ENCODE measurements at regions not wholly inside any gene's neighbourhood (a gene's known extent, or its start where the extent isn't known, plus 50 kb on each side); places are given as distances from the start of the nearest gene placed in this dataset.
"Not testable (repeated sequence)": the region's sequence is repeated elsewhere in the genome, so short reads cannot be mapped to it uniquely, and the experiment has no call there.

GRCh38 chr2:91485226-91485625 is 2793.8 kb downstream of the RPIA start:
- H3K9ac ChIP-seq (ENCODE audit: control insufficient read depth, extremely low read depth, insufficient read depth, low read length); H3K79me2 ChIP-seq (ENCODE audit: control insufficient read depth, insufficient read depth, low read length); H4K20me1 ChIP-seq (ENCODE audit: control insufficient read depth, extremely low read depth, insufficient read depth, low read length); H3K4me3 ChIP-seq (ENCODE audit: control insufficient read depth in 2 of 3, extremely low read depth in 1 of 3, insufficient read depth in 2 of 3, low read depth in 1 of 3, low read length in 3 of 3); H3K36me3 ChIP-seq (ENCODE audit: control insufficient read depth in 2 of 2, extremely low read depth in 1 of 2, insufficient read depth in 2 of 2, low read length in 2 of 2); H3K9me3 ChIP-seq (ENCODE audit: control insufficient read depth, low read depth, low read length); H3K27ac ChIP-seq (ENCODE audit: control insufficient read depth, insufficient read depth, low read length); DNase-seq (ENCODE audit: low read depth, low spot score); H3K9me1 ChIP-seq (ENCODE audit: control insufficient read depth, extremely low read depth, insufficient read depth, low read length); H2AFZ ChIP-seq (ENCODE audit: control insufficient read depth, low read length); FAIRE-seq; H3K4me2 ChIP-seq (ENCODE audit: control insufficient read depth, extremely low read depth, insufficient read depth, low read depth, low read length); dilution Hi-C loops (cut with MboI; ENCODE audit: extremely low pct_ligation_motif_present, low sequenced_read_pairs); H3K4me1 ChIP-seq (ENCODE audit: control insufficient read depth, extremely low read depth, insufficient read depth, low read length); H3K27me3 ChIP-seq (ENCODE audit: control insufficient read depth, extremely low read depth, insufficient read depth, low read length): not testable (repeated sequence)

GRCh38 chr2:91497129-91498064 is 2805.9 kb downstream of the RPIA start:
- FAIRE-seq = not testable (repeated sequence)

GRCh38 chr2:91498065-91498449 is 2806.6 kb downstream of the RPIA start:
- DNase-seq (ENCODE audit: low read depth, low spot score); H3K4me1 ChIP-seq (ENCODE audit: control insufficient read depth, extremely low read depth, insufficient read depth, low read length); H3K4me2 ChIP-seq (ENCODE audit: control insufficient read depth, extremely low read depth, insufficient read depth, low read depth, low read length); H3K9me1 ChIP-seq (ENCODE audit: control insufficient read depth, extremely low read depth, insufficient read depth, low read length); H3K79me2 ChIP-seq (ENCODE audit: control insufficient read depth, insufficient read depth, low read length); H3K36me3 ChIP-seq (ENCODE audit: control insufficient read depth in 2 of 2, extremely low read depth in 1 of 2, insufficient read depth in 2 of 2, low read length in 2 of 2); H3K4me3 ChIP-seq (ENCODE audit: control insufficient read depth in 2 of 3, extremely low read depth in 1 of 3, insufficient read depth in 2 of 3, low read depth in 1 of 3, low read length in 3 of 3); H3K9me3 ChIP-seq (ENCODE audit: control insufficient read depth, low read depth, low read length); H3K27me3 ChIP-seq (ENCODE audit: control insufficient read depth, extremely low read depth, insufficient read depth, low read length); FAIRE-seq; H3K27ac ChIP-seq (ENCODE audit: control insufficient read depth, insufficient read depth, low read length); dilution Hi-C loops (cut with MboI; ENCODE audit: extremely low pct_ligation_motif_present, low sequenced_read_pairs); H4K20me1 ChIP-seq (ENCODE audit: control insufficient read depth, extremely low read depth, insufficient read depth, low read length); H2AFZ ChIP-seq (ENCODE audit: control insufficient read depth, low read length); H3K9ac ChIP-seq (ENCODE audit: control insufficient read depth, extremely low read depth, insufficient read depth, low read length): not testable (repeated sequence)

More at GRCh38 chr2:91497129-91498064, 2805.9 kb downstream of the RPIA start:
- H3K4me2 ChIP-seq (ENCODE audit: control insufficient read depth, extremely low read depth, insufficient read depth, low read depth, low read length); dilution Hi-C loops (cut with MboI; ENCODE audit: extremely low pct_ligation_motif_present, low sequenced_read_pairs); H3K27me3 ChIP-seq (ENCODE audit: control insufficient read depth, extremely low read depth, insufficient read depth, low read length); H3K9me1 ChIP-seq (ENCODE audit: control insufficient read depth, extremely low read depth, insufficient read depth, low read length); H3K4me1 ChIP-seq (ENCODE audit: control insufficient read depth, extremely low read depth, insufficient read depth, low read length); H2AFZ ChIP-seq (ENCODE audit: control insufficient read depth, low read length); DNase-seq (ENCODE audit: low read depth, low spot score); H3K9me3 ChIP-seq (ENCODE audit: control insufficient read depth, low read depth, low read length); H3K27ac ChIP-seq (ENCODE audit: control insufficient read depth, insufficient read depth, low read length); H4K20me1 ChIP-seq (ENCODE audit: control insufficient read depth, extremely low read depth, insufficient read depth, low read length); H3K9ac ChIP-seq (ENCODE audit: control insufficient read depth, extremely low read depth, insufficient read depth, low read length); H3K79me2 ChIP-seq (ENCODE audit: control insufficient read depth, insufficient read depth, low read length); H3K4me3 ChIP-seq (ENCODE audit: control insufficient read depth in 2 of 3, extremely low read depth in 1 of 3, insufficient read depth in 2 of 3, low read depth in 1 of 3, low read length in 3 of 3); H3K36me3 ChIP-seq (ENCODE audit: control insufficient read depth in 2 of 2, extremely low read depth in 1 of 2, insufficient read depth in 2 of 2, low read length in 2 of 2): not testable (repeated sequence)

- H2AFZ ChIP-seq (ENCODE audit: control insufficient read depth, low read length); H3K9ac ChIP-seq (ENCODE audit: control insufficient read depth, extremely low read depth, insufficient read depth, low read length); dilution Hi-C loops (cut with MboI; ENCODE audit: extremely low pct_ligation_motif_present, low sequenced_read_pairs); H3K4me3 ChIP-seq (ENCODE audit: control insufficient read depth in 2 of 3, extremely low read depth in 1 of 3, insufficient read depth in 2 of 3, low read depth in 1 of 3, low read length in 3 of 3); H3K4me1 ChIP-seq (ENCODE audit: control insufficient read depth, extremely low read depth, insufficient read depth, low read length); H3K9me3 ChIP-seq (ENCODE audit: control insufficient read depth, low read depth, low read length); H3K36me3 ChIP-seq (ENCODE audit: control insufficient read depth in 2 of 2, extremely low read depth in 1 of 2, insufficient read depth in 2 of 2, low read length in 2 of 2); DNase-seq (ENCODE audit: low read depth, low spot score); H3K4me2 ChIP-seq (ENCODE audit: control insufficient read depth, extremely low read depth, insufficient read depth, low read depth, low read length); FAIRE-seq; H3K9me1 ChIP-seq (ENCODE audit: control insufficient read depth, extremely low read depth, insufficient read depth, low read length); H4K20me1 ChIP-seq (ENCODE audit: control insufficient read depth, extremely low read depth, insufficient read depth, low read length); H3K27ac ChIP-seq (ENCODE audit: control insufficient read depth, insufficient read depth, low read length); H3K27me3 ChIP-seq (ENCODE audit: control insufficient read depth, extremely low read depth, insufficient read depth, low read length); H3K79me2 ChIP-seq (ENCODE audit: control insufficient read depth, insufficient read depth, low read length): not testable (repeated sequence)
These were observed 2807.2 kb downstream of the RPIA start for GRCh38 chr2:91498513-91499250.
